Prostate gland (tissue), 2 donors: ENCODE measurements at regions not wholly inside any gene's neighbourhood (a gene's known extent, or its start where the extent isn't known, plus 50 kb on each side); places are given as distances from the start of the nearest gene placed in this dataset.

ENCODE experiments used
- CTCF ChIP-seq, 4 experiments: fragments of 200-600 bp in 2 of 4; fragments of 450-650 bp in 2 of 4; sonication (generic) in 2 of 4; IDR thresholded peaks; 1 replicate in 3 of 4; 2 replicates in 1 of 4; pipeline ENCODE4 v1.5.1; 2016 to 2019; ENCODE audit warnings: antibody characterized with exemption in 4 of 4, mild to moderate bottlenecking in 2 of 4, moderate library complexity in 2 of 4
- POLR2A ChIP-seq: fragments of 450-650 bp; IDR thresholded peaks from one replicate; pipeline ENCODE4 v1.6.1; 2016; ENCODE audit warnings: antibody characterized with exemption, mild to moderate bottlenecking
- POLR2AphosphoS5 ChIP-seq: sonication (generic); formaldehyde crosslinking; IDR thresholded peaks from one replicate; pipeline ENCODE4 v1.6.1; 2017; ENCODE audit warnings: antibody characterized with exemption

DNA sequence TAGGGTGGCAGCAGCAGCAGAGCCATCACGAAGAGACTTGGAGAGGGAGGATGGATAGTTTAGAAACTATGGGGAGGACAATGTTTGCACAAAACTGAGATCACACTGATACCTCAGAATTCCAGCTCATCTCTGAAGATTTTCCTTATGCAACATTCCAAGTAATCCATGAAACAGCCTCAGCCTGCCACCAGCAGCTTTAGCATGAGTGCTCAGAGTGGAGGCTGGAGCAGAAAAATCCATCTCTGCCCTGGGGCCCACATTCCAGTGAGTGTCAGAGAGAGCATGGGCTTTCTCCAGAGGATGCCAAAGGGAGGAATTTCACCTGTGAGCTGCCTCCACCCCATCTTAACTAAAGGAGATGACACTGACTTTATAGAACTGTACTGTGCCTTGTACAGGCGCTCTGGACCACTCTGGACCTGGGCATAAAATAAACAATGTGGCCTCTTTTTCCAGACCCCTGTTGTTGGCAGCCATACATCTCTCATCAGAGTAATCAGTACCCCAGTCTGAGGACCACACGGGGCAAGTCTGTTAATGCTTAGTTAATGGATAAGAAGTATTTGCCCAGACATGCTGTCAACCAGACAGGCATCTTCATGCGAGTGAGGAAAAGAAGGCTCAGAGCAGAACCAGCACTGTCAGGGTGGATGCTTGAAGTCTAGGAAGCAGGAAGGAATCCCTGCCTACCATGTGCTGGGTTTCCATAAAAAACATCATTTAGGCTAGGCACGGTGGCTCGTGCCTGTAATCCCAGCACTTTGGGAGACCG is 440.9 kb downstream of the ENC1 start:
- TF ChIP-seq CTCF (IDR thresholded peaks at IDR 0.05) (no peak), POLR2AphosphoS5 (no peak), POLR2A (no peak)
